NB4 (cell line): ENCODE measurements at regions not wholly inside any gene's neighbourhood (a gene's known extent, or its start where the extent isn't known, plus 50 kb on each side); places are given as distances from the start of the nearest gene placed in this dataset.
"Not testable (repeated sequence)": the region's sequence is repeated elsewhere in the genome, so short reads cannot be mapped to it uniquely, and the experiment has no call there.

Experiments
- DNase-seq: peaks from one replicate; pipeline ENCODE4 v3.0.0; 2010; ENCODE audit warnings: low read depth
- H3K4me3 ChIP-seq: one replicate; pipeline ENCODE4 v1.5.1; 2011; ENCODE audit warnings: mild to moderate bottlenecking, low read depth, low read length, moderate library complexity
- CTCF ChIP-seq: IDR thresholded peaks from one replicate; pipeline ENCODE4 v1.5.1; 2012; ENCODE audit warnings: low read depth, low read length
- MAX ChIP-seq: IDR thresholded peaks from 2 replicates; pipeline ENCODE4 v1.6.1; 2011; ENCODE audit warnings: low read depth, low read length
- MYC ChIP-seq: IDR thresholded peaks from 2 replicates; pipeline ENCODE4 v1.6.1; 2011; ENCODE audit warnings: low read depth, low read length
- POLR2A ChIP-seq: IDR thresholded peaks from 2 replicates; pipeline ENCODE4 v1.6.1; 2011; ENCODE audit warnings: mild to moderate bottlenecking; ENCODE audit not compliant: insufficient read length; ENCODE audit errors: extremely low read depth

GRCh38 chr17:78294776-78295175, 63.3 kb downstream of the TMEM235 start:
- DNase-seq, result peak; percentile 86

GRCh38 chr17:78294356-78294755, 62.9 kb downstream of the TMEM235 start:
- no peak overlapping the region for H3K4me3 ChIP-seq
- TF ChIP-seq CTCF, result no peak
- no peak for DNase-seq

More at GRCh38 chr17:78294776-78295175, 63.3 kb downstream of the TMEM235 start:
- no peak overlapping the region for H3K4me3 ChIP-seq
- peak; percentile 53; the same call in 1 of the 2 replicates for TF ChIP-seq MAX
- TF ChIP-seq MYC, result no peak; the same call in 1 of the 2 replicates

GRCh38 chr17:78293151-78293550, 61.7 kb downstream of the TMEM235 start:
- DNase-seq, result peak; percentile 72
- H3K4me3 ChIP-seq, result not testable (repeated sequence)

GRCh38 chr17:78291944-78292910, 60.8 kb downstream of the TMEM235 start:
- TF ChIP-seq MAX (no peak), CTCF (no peak), MYC (no peak), POLR2A (no peak)
- H3K4me3 ChIP-seq, result no peak overlapping the region
- no peak for DNase-seq

- TF ChIP-seq POLR2A (no peak), MYC (no peak), CTCF (no peak), MAX (no peak)
- no peak overlapping the region for H3K4me3 ChIP-seq
- DNase-seq, result no peak
Observed at GRCh38 chr17:78290721-78291120, 59.3 kb downstream of the TMEM235 start.
